ENCODE measurements at regions not wholly inside any gene's neighbourhood (a gene's known extent, or its start where the extent isn't known, plus 50 kb on each side); places are given as distances from the start of the nearest gene placed in this dataset.

DNA sequence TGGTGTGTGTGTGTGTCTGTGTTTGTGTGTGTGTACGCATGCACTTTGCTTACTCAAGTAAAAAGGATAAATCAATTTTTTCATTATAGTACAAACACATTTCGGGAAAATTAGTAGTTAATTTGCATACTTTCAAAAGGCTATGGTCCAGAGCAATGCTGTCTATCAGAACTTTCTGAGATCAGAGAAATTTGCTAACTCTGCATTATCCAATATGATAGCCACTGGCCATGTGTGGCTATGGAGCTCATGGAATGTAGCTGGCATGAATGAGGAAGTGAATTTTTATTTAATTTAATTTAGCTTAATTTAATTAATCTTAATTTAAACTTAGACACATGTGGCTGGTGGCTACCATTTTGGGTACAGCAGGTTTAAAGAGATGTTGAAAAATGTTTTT is 289.6 kb downstream of the MAT2B start:
- Histone ChIP-seq H3K4me3 (ENCODE audit: control insufficient read depth in 2 of 3, extremely low read depth in 1 of 3, insufficient read depth in 2 of 3, low read depth in 1 of 3, low read length in 3 of 3) (no peak overlapping the region), H2AFZ (ENCODE audit: control insufficient read depth, low read length) (no peak overlapping the region), H3K27me3 (ENCODE audit: control insufficient read depth, extremely low read depth, insufficient read depth, low read length) (no peaks in the 10 kb centered on the region), H3K9ac (ENCODE audit: control insufficient read depth, extremely low read depth, insufficient read depth, low read length) (no peak overlapping the region), H3K79me2 (ENCODE audit: control insufficient read depth, insufficient read depth, low read length) (no peaks in the 10 kb centered on the region), H3K9me1 (ENCODE audit: control insufficient read depth, extremely low read depth, insufficient read depth, low read length) (no peaks in the 10 kb centered on the region), H3K9me3 (ENCODE audit: control insufficient read depth, low read depth, low read length) (no peaks in the 10 kb centered on the region), H3K36me3 (ENCODE audit: control insufficient read depth in 2 of 2, extremely low read depth in 1 of 2, insufficient read depth in 2 of 2, low read length in 2 of 2) (no peaks in the 10 kb centered on the region), H3K4me1 (ENCODE audit: control insufficient read depth, extremely low read depth, insufficient read depth, low read length) (no peaks in the 10 kb centered on the region), H4K20me1 (ENCODE audit: control insufficient read depth, extremely low read depth, insufficient read depth, low read length) (no peaks in the 10 kb centered on the region), H3K27ac (ENCODE audit: control insufficient read depth, insufficient read depth, low read length) (no peak overlapping the region), H3K4me2 (ENCODE audit: control insufficient read depth, extremely low read depth, insufficient read depth, low read depth, low read length) (no peak overlapping the region)
- TF ChIP-seq EZH2 (IDR thresholded peaks at IDR 0.05; ENCODE audit: low read length): no peak
- TF ChIP-seq, protein P1, sequence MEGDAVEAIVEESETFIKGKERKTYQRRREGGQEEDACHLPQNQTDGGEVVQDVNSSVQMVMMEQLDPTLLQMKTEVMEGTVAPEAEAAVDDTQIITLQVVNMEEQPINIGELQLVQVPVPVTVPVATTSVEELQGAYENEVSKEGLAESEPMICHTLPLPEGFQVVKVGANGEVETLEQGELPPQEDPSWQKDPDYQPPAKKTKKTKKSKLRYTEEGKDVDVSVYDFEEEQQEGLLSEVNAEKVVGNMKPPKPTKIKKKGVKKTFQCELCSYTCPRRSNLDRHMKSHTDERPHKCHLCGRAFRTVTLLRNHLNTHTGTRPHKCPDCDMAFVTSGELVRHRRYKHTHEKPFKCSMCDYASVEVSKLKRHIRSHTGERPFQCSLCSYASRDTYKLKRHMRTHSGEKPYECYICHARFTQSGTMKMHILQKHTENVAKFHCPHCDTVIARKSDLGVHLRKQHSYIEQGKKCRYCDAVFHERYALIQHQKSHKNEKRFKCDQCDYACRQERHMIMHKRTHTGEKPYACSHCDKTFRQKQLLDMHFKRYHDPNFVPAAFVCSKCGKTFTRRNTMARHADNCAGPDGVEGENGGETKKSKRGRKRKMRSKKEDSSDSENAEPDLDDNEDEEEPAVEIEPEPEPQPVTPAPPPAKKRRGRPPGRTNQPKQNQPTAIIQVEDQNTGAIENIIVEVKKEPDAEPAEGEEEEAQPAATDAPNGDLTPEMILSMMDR (optimal IDR thresholded peaks at IDR 0.05 in 1 of 3, IDR thresholded peaks at IDR 0.05 in 1 of 3, conservative IDR thresholded peaks at IDR 0.05 in 1 of 3; ENCODE audit: extremely low read depth in 1 of 3, insufficient read depth in 2 of 3, low read length in 3 of 3): no peak
- dilution Hi-C loops (cut with MboI; ENCODE audit: extremely low pct_ligation_motif_present, low sequenced_read_pairs): no loop called here
- DNase-seq (ENCODE audit: low read depth, low spot score): no peak
- no peak for FAIRE-seq

DNA sequence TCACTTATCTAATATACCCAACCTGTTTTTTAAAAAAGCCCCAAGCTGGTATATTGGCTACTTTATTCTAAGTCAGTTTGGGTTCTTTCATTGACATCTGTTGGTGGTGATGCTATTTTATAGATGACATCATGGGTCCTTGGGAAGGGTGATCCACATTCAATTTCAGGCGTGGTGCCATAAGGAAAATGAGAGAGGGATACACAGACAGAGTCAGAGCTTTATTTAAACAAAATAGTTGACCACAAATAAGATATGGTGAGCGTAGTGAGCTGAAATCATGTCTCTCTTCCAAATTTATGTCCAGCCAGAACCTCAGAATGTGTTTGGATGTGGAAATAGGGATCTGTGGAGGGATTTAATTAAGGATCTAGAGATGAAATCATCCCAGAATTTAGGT is 302.4 kb downstream of the MAT2B start:
- DNase-seq (ENCODE audit: low read depth, low spot score) (no peak), FAIRE-seq (no peak)
- TF ChIP-seq, protein P1 (optimal IDR thresholded peaks at IDR 0.05 in 1 of 3, IDR thresholded peaks at IDR 0.05 in 1 of 3, conservative IDR thresholded peaks at IDR 0.05 in 1 of 3; ENCODE audit: extremely low read depth in 1 of 3, insufficient read depth in 2 of 3, low read length in 3 of 3): no peak
- TF ChIP-seq EZH2 (IDR thresholded peaks at IDR 0.05; ENCODE audit: low read length): no peak
- Histone ChIP-seq H3K27ac (ENCODE audit: control insufficient read depth, insufficient read depth, low read length) (no peak overlapping the region), H3K4me3 (ENCODE audit: control insufficient read depth in 2 of 3, extremely low read depth in 1 of 3, insufficient read depth in 2 of 3, low read depth in 1 of 3, low read length in 3 of 3) (no peak overlapping the region), H3K79me2 (ENCODE audit: control insufficient read depth, insufficient read depth, low read length) (no peaks in the 10 kb centered on the region), H2AFZ (ENCODE audit: control insufficient read depth, low read length) (no peak overlapping the region), H3K4me2 (ENCODE audit: control insufficient read depth, extremely low read depth, insufficient read depth, low read depth, low read length) (no peak overlapping the region), H3K36me3 (ENCODE audit: control insufficient read depth in 2 of 2, extremely low read depth in 1 of 2, insufficient read depth in 2 of 2, low read length in 2 of 2) (no peaks in the 10 kb centered on the region), H3K9me3 (ENCODE audit: control insufficient read depth, low read depth, low read length) (no peaks in the 10 kb centered on the region), H4K20me1 (ENCODE audit: control insufficient read depth, extremely low read depth, insufficient read depth, low read length) (no peaks in the 10 kb centered on the region), H3K9ac (ENCODE audit: control insufficient read depth, extremely low read depth, insufficient read depth, low read length) (no peak overlapping the region), H3K9me1 (ENCODE audit: control insufficient read depth, extremely low read depth, insufficient read depth, low read length) (no peaks in the 10 kb centered on the region), H3K27me3 (ENCODE audit: control insufficient read depth, extremely low read depth, insufficient read depth, low read length) (no peaks in the 10 kb centered on the region), H3K4me1 (ENCODE audit: control insufficient read depth, extremely low read depth, insufficient read depth, low read length) (no peaks in the 10 kb centered on the region)
- dilution Hi-C loops (cut with MboI; ENCODE audit: extremely low pct_ligation_motif_present, low sequenced_read_pairs): no loop called here

Measured in keratinocyte (primary cell).